GM18520 (cell line): ENCODE measurements at regions not wholly inside any gene's neighbourhood (a gene's known extent, or its start where the extent isn't known, plus 50 kb on each side); places are given as distances from the start of the nearest gene placed in this dataset.

Experiments
- ATAC-seq: cut with Tn5 transposase; IDR thresholded peaks from one replicate; pipeline ENCODE4 v1.9.1; 2021; ENCODE audit not compliant: unreplicated experiment

DNA sequence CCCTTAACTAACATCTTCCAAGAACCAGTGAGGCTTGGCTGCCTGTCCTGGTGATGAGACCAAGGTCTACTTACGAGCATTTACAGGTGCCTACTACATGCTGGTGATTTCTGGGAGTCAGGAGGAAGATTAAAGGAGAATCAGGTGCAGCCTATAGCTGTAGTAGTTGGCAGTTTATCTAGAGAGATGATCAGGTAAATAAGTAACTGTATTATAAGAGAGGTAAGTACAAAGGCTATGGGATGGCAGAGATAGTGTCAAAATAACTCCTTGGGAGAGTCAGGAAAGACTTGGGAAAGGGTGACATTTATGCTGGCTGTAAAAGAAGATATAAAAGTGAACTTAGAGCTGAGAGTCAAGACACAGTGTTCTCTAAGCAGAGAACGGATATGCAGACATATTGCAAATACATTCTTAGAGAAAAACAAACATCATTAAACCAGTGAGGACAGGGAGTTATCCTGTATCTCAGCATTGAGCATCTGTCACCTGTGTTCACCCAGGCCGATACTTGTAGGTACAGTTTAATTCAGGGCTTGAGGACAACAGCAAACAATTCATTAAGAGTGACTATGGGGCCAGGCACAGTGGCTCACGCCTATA, 49.7 kb upstream of the ACP3 start:
- no peak for ATAC-seq
